Cardiac fibroblast (primary cell): ENCODE measurements at regions not wholly inside any gene's neighbourhood (a gene's known extent, or its start where the extent isn't known, plus 50 kb on each side); places are given as distances from the start of the nearest gene placed in this dataset.

Source experiments
- DNase-seq, 2 donors: peaks; one replicate each; pipeline versions ENCODE4 v3.0.0 to v3.0.0-alpha.2; 2010; ENCODE audit warnings: low read depth in 2 of 2
- H3K4me3 ChIP-seq, 2 donors: replicated peaks in 1 of 2; 1 replicate in 1 of 2; 2 replicates in 1 of 2; pipeline ENCODE4 v1.5.1; 2011; ENCODE audit warnings: low read depth in 2 of 2, low read length in 2 of 2, mild to moderate bottlenecking in 2 of 2, moderate library complexity in 1 of 2
- TF ChIP-seq, protein P1 (sequence below): IDR thresholded peaks from one replicate; pipeline ENCODE4 v1.5.1; 2011; ENCODE audit warnings: low read depth, mild to moderate bottlenecking, low read length, inconsistent platforms

DNA sequence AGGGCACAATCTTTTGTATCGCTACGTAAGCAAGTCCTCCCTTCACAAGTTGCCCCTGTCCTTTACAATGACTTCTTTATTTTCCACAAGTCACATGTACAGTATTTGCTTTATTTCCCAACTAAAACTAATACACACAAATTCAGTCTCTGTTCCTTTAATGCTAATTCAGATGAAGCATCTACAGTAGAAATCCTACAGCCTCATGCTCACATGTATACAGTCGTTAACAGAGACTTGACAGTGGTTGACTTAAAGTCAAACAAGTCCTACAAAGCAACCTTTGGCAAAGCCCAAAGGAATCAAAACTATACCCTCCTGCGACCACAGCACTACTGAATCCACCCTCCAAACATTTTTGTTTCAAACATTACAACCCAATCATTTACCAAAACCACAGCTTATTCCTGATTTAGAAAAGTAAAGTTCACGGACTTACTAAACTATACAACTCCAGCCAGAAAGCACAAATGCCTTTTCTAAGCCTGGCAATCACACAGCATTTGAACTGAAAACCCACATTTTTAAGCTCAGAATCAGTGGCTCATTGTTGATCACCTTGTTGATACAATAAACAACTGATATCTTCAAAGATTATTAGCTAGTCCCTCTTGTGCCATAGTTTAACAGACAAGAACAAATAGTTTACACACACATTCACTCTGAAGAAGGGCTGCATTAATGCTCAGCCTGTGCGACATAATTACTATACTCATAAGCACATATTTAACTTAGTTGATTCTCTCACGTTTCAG, 70.9 kb upstream of the NHSL1 start:
- no peak for DNase-seq
- TF ChIP-seq, protein P1, sequence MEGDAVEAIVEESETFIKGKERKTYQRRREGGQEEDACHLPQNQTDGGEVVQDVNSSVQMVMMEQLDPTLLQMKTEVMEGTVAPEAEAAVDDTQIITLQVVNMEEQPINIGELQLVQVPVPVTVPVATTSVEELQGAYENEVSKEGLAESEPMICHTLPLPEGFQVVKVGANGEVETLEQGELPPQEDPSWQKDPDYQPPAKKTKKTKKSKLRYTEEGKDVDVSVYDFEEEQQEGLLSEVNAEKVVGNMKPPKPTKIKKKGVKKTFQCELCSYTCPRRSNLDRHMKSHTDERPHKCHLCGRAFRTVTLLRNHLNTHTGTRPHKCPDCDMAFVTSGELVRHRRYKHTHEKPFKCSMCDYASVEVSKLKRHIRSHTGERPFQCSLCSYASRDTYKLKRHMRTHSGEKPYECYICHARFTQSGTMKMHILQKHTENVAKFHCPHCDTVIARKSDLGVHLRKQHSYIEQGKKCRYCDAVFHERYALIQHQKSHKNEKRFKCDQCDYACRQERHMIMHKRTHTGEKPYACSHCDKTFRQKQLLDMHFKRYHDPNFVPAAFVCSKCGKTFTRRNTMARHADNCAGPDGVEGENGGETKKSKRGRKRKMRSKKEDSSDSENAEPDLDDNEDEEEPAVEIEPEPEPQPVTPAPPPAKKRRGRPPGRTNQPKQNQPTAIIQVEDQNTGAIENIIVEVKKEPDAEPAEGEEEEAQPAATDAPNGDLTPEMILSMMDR, result no peak
- no peak overlapping the region for H3K4me3 ChIP-seq

DNA sequence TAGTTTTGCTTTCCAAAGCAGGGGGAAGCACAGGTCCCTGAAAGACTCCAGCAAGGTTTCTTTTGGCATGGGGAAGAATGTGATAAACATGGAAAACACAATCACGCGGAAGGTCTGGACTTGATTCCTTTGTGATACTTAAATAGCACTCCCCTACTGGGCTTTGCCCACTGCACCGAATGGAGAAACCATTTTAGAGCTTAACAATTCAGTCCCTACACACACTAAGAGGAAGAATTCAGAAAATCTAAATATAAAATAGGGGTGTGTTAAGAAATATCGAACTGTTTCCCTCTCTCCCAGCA, 71.4 kb upstream of the NHSL1 start:
- H3K4me3 ChIP-seq, result no peak overlapping the region
- TF ChIP-seq, protein P1, result no peak
- no peak for DNase-seq

DNA sequence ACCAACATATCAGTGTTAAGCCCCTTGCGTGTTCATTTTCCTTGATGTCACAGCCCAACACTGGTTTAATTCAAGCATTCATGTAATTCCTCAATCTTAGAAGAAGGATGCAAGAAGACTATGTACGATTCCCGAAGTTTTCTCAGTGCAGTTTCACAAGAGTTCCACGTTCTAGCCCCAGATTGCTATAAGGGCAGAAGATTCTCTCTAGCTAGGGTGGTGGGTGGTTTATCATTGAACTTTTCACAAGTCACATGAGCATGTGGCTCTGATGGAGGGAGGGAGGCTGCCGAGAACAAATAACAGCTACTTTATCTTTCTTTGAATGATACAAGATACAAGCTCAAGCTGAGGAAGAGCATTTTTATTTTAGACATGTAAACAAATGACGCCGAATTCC, 71.9 kb upstream of the NHSL1 start:
- H3K4me3 ChIP-seq, result no peak overlapping the region
- DNase-seq, result peak in 1 of 2 donors; percentile 15
- TF ChIP-seq, protein P1, result no peak

DNA sequence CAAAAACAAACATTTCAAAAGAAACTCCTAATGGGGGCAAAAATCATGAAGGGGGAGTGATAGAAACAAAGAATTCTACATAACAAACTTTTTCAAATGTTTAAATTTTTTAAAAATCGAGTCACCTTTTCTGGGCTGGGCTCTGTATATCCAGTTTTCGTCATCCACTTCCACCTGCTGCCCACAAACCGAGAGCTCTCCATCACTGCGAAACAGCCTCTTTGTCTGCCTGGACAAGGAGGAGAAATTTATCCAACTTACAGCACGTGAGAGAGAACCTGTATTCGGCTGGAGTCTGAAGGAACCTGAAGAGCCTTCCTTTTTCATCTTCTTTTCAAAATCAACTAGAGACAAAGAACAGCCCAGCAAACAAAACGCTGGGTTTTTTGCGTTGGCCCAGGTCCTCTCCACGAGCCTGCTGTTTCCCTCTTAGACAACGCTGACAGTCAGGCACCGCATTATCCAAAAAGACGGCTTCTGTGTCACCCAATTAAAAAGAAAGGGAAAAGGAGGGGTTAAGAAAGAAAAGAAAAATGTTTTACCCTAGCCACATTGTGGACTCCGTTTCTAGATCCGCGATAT, 72.4 kb upstream of the NHSL1 start:
- DNase-seq, result peak in 1 of 2 donors; percentile 9
- H3K4me3 ChIP-seq, result peak overlapping the region; percentile 42 to 54
- TF ChIP-seq, protein P1, result no peak

DNA sequence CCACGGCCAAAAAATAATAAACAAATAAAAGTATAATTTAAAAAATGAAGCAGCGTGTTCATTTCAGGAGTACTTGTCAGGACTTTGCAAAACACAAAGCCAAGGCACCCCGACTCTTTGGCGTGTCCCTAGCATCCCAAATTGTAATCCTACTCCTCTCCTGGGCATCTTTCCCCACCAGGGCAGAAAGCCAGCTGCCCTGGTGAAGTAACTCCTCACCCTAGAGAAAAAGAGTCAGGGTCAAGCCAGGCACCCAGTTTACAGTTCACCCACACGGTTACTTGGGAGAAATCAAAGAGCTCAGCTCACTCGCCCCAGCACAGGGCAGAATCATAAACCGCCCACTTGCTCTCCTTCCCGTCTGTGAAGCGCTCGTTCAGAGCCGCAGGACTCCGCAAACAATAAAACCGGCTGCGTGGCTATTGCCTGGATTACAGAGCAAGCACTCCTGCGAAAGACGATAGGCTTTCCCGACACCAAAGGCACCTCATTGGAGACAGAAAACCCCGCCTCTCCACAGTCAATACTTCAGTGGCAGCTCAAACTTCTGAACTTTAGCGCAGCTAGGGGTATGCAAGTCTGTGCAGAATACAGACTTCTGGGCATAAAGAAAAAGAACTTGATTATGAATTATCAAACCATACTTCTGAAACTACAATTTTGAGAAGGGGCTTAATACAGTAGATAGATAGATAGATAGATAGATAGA, 73.0 kb upstream of the NHSL1 start:
- H3K4me3 ChIP-seq, result peak overlapping the region; percentile 42 to 54
- TF ChIP-seq, protein P1, result no peak
- DNase-seq, result peak; percentile 74 to 88

DNA sequence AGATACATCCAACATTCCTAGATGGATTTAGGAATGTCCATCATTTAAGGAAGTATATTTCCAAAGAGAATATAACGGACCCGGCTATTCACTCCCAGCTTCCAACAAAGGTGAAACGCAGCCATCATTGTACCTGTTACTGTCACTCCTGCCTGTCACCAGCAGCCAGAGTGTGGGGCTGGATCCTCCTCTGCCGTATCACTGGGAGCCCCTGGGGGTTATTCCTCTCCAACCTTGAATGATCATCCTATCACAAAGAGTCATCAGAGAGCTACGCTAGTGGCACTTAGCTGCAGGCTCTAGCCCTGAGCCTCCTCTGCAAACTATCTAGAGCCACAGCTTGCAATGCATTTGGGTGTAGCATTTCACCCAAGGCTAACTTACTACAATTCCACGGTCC, 73.6 kb upstream of the NHSL1 start:
- DNase-seq, result no peak
- TF ChIP-seq, protein P1, result no peak
- H3K4me3 ChIP-seq, result no peak overlapping the region
